Calu3 (cell line): ENCODE measurements at regions not wholly inside any gene's neighbourhood (a gene's known extent, or its start where the extent isn't known, plus 50 kb on each side); places are given as distances from the start of the nearest gene placed in this dataset.

ENCODE experiments used
- BruUV-seq: library from RNA; stranded (reverse); fragments of 400-500 nt; replicated peaks from 2 replicates; lab custom pipeline; 2021; lab: Mats Ljungman, UMichigan
- CTCF ChIA-PET: fragments of 300-600 bp; sonication (Branson Sonifier 250); formaldehyde crosslinking; loops from one replicate; lab custom pipeline; 2022; ENCODE audit warnings: antibody characterized with exemption; lab: Charles Lee
- DNase-seq: peaks from one replicate; pipeline ENCODE4 v3.0.0; 2022
- H3K27ac Mint-ChIP-seq: one replicate; pipeline ENCODE4 v1.8.0; 2022; ENCODE audit warnings: mixed read lengths; ENCODE audit not compliant: unreplicated experiment
- H3K27me3 Mint-ChIP-seq: one replicate; pipeline ENCODE4 v1.8.0; 2022; ENCODE audit warnings: mixed read lengths; ENCODE audit not compliant: unreplicated experiment
- H3K36me3 Mint-ChIP-seq: one replicate; pipeline ENCODE4 v1.8.0; 2022; ENCODE audit warnings: mild to moderate bottlenecking, moderate library complexity, mixed read lengths; ENCODE audit not compliant: insufficient read depth, unreplicated experiment
- H3K4me1 Mint-ChIP-seq: one replicate; pipeline ENCODE4 v1.8.0; 2022; ENCODE audit warnings: mild to moderate bottlenecking, low read depth, mixed read lengths; ENCODE audit not compliant: unreplicated experiment
- H3K4me3 Mint-ChIP-seq: one replicate; pipeline ENCODE4 v1.8.0; 2022; ENCODE audit warnings: mild to moderate bottlenecking, low read depth, moderate library complexity, mixed read lengths; ENCODE audit not compliant: unreplicated experiment
- H3K9me3 Mint-ChIP-seq: one replicate; pipeline ENCODE4 v1.8.0; 2022; ENCODE audit warnings: low read depth, mixed read lengths; ENCODE audit not compliant: unreplicated experiment
- intact Hi-C: fragments of 100-400 bp; cut with micrococcal nuclease; formaldehyde crosslinking; loops from one replicate; pipeline ENCODE4 v1.10.0; 2022; ENCODE audit not compliant: unreplicated experiment
- TF ChIP-seq, protein P1 (sequence below): fragments of 200-600 bp; IDR thresholded peaks from one replicate; pipeline ENCODE4 v1.8.0; 2022; ENCODE audit warnings: antibody characterized with exemption; ENCODE audit not compliant: unreplicated experiment

DNA sequence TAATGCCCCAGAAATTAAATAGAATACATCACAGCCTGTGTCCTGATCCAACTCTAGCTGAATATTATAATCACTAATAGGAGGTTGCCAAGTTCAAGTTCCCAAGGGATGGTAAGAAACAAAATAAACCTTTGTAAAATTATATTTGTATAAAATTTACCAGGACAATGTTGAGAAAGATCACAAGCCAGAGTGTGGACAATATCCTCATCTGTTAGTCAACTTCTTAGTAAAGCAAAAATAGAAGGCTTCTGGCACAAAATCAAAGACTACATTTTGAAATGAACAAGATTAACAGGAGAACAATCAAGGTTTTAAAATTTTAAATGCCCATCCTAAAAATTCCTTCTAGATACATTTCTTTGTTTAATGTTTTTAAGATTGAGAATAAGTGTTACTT lies 290.4 kb upstream of the HSF2 start:
- no peaks in the 10 kb centered on the region for H3K4me1 Mint-ChIP-seq
- no peaks in the 10 kb centered on the region for H3K9me3 Mint-ChIP-seq
- CTCF ChIA-PET = no interaction called here
- no peaks in the 10 kb centered on the region for H3K27me3 Mint-ChIP-seq
- no peak overlapping the region for H3K4me3 Mint-ChIP-seq
- no peaks in the 10 kb centered on the region for H3K36me3 Mint-ChIP-seq
- no TSS peak for BruUV-seq
- no peak for DNase-seq
- intact Hi-C loops = no loop called here
- TF ChIP-seq, protein P1, sequence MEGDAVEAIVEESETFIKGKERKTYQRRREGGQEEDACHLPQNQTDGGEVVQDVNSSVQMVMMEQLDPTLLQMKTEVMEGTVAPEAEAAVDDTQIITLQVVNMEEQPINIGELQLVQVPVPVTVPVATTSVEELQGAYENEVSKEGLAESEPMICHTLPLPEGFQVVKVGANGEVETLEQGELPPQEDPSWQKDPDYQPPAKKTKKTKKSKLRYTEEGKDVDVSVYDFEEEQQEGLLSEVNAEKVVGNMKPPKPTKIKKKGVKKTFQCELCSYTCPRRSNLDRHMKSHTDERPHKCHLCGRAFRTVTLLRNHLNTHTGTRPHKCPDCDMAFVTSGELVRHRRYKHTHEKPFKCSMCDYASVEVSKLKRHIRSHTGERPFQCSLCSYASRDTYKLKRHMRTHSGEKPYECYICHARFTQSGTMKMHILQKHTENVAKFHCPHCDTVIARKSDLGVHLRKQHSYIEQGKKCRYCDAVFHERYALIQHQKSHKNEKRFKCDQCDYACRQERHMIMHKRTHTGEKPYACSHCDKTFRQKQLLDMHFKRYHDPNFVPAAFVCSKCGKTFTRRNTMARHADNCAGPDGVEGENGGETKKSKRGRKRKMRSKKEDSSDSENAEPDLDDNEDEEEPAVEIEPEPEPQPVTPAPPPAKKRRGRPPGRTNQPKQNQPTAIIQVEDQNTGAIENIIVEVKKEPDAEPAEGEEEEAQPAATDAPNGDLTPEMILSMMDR = no peak
- H3K27ac Mint-ChIP-seq = no peak overlapping the region

DNA sequence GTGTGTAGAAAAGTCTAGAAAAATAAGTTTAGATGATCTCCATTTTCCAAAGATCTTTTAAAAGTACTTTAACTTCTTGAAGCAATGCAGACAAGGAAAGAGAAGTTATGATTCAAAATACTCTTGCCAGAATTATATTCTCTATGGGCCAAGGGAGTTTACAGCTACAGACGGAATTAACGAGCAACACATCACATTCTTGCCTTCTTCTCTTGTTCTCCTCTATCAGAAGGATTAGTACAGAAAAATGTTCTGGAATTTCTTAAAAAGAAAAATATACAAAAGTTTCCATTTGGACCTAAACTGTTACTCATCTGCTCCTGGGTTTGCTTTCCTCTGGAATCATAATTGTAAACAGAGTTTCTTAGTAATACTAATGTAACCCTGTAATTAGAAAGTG lies 284.7 kb upstream of the HSF2 start:
- no peaks in the 10 kb centered on the region for H3K4me1 Mint-ChIP-seq
- no peaks in the 10 kb centered on the region for H3K9me3 Mint-ChIP-seq
- TF ChIP-seq, protein P1 = no peak
- H3K27ac Mint-ChIP-seq = no peak overlapping the region
- no peak for DNase-seq
- H3K27me3 Mint-ChIP-seq = no peaks in the 10 kb centered on the region
- intact Hi-C loops = no loop called here
- no peak overlapping the region for H3K4me3 Mint-ChIP-seq
- no peaks in the 10 kb centered on the region for H3K36me3 Mint-ChIP-seq
- no TSS peak for BruUV-seq
- CTCF ChIA-PET = no interaction called here

DNA sequence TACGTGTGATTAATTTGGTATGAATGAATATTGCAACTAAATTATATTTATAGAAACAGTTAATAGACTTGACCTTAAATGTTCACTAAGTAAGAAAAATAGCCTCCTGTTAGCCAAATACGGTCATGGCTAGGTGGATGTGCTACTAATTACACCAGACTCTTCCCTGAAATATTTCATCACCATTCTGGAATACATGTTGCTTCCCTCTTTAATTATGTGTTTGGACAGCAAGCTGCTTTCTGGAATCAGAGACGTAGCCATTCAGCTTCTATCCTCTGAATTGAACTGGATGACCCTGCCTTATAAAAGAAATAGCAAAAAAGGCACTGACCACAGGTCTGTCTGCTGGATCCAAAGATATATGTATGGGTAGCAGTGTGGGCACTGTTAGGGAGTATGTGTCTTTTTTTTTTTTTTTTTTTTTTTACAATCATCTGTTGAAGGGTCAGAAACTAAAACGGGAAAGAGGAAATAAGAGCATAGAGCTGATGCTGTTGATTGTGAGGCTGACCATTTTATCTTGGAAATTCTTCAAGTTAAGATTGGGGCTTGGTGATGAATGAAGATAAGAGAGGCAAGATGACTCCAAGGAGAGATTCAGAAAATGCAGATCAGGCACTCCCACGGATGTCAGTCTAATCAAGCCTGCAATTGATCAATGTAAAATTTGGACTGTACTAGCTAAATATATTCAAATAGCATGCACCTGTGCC lies 283.2 kb upstream of the HSF2 start:
- BruUV-seq = no TSS peak
- Mint-ChIP-seq H3K4me3 (no peak overlapping the region), H3K9me3 (no peaks in the 10 kb centered on the region), H3K36me3 (no peaks in the 10 kb centered on the region), H3K4me1 (no peaks in the 10 kb centered on the region), H3K27me3 (no peaks in the 10 kb centered on the region), H3K27ac (no peak overlapping the region)
- TF ChIP-seq, protein P1 = no peak
- CTCF ChIA-PET = interaction anchor here (0.6 kb wide), 1 partner anchor 11 kb away, joined by 3 read pairs; no protein-coding TSS in a partner anchor
- intact Hi-C loops = no loop called here
- no peak for DNase-seq

DNA sequence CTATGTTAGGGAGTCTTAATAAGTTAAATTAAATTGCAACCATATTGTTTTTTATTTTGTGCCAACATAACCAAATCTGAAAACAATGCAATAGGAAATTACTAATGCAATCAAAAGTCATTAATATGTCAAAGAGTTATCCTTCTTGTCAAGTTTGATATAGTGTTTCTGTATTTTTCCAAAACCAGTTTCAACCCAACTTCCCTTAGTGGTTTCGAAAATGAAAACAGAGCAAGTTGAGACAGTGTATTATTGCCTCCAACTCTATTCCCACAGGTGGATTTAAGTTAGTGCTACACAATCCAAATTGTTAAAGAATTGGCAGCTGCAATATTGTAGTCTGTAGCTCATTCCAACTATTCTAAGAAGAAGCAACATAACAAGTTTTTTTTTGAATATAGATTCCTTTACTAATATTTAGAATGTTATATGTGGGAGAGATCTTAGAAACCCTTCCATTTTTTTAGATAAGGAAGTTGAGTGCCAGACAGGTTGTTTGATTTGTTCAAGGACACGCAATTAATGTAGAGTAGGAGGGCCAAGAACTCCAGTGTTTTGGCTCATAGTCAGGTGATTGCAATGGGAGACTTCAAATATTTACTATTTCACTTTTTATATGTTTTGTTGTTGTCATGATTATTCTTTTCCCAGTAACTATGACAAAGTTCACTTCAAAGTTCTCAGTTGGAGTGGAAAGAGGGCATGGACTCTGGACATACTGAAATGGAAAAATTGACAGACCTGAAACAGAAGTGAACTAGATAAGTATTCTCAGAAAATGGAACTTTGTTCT lies 282.4 kb upstream of the HSF2 start:
- TF ChIP-seq, protein P1 = no peak
- BruUV-seq = no TSS peak
- H3K4me1 Mint-ChIP-seq = no peaks in the 10 kb centered on the region
- no peak for DNase-seq
- H3K27ac Mint-ChIP-seq = no peak overlapping the region
- H3K27me3 Mint-ChIP-seq = no peaks in the 10 kb centered on the region
- CTCF ChIA-PET = no interaction called here
- intact Hi-C loops = no loop called here
- H3K4me3 Mint-ChIP-seq = no peak overlapping the region
- H3K36me3 Mint-ChIP-seq = no peaks in the 10 kb centered on the region
- H3K9me3 Mint-ChIP-seq = no peaks in the 10 kb centered on the region
